D721Med (cell line): ENCODE measurements at regions not wholly inside any gene's neighbourhood (a gene's known extent, or its start where the extent isn't known, plus 50 kb on each side); places are given as distances from the start of the nearest gene placed in this dataset.

Experiments used
- DNase-seq: peaks from one replicate; pipeline ENCODE4 v3.0.0; 2011; ENCODE audit warnings: low spot score; ENCODE audit not compliant: insufficient read length
- FAIRE-seq: peaks from 2 replicates; lab custom pipeline; 2011; peaks lifted over from hg19 to GRCh38; lab: Jason Lieb, UNC
- CTCF ChIP-seq: IDR thresholded peaks from 2 replicates; pipeline ENCODE4 v1.5.1; 2012; ENCODE audit warnings: mild to moderate bottlenecking, control low read depth; ENCODE audit not compliant: insufficient read depth; ENCODE audit errors: missing control alignments

GRCh38 chr9:13448482-13448881 is 169.0 kb upstream of the MPDZ start:
- no peak for FAIRE-seq
- no peak for TF ChIP-seq CTCF
- no peak for DNase-seq

- no peak for TF ChIP-seq CTCF
- no peak for FAIRE-seq
- DNase-seq, result no peak
Measured at GRCh38 chr9:13447843-13448422, 168.4 kb upstream of the MPDZ start.

GRCh38 chr9:13446938-13447842 is 167.7 kb upstream of the MPDZ start:
- no peak for TF ChIP-seq CTCF
- no peak for FAIRE-seq

GRCh38 chr9:13446286-13446937 is 166.9 kb upstream of the MPDZ start:
- TF ChIP-seq CTCF, result no peak
- DNase-seq, result no peak
- no peak for FAIRE-seq

More at GRCh38 chr9:13446938-13447842, 167.7 kb upstream of the MPDZ start:
- no peak for DNase-seq

GRCh38 chr9:13445103-13445500 is 165.6 kb upstream of the MPDZ start:
- FAIRE-seq, result no peak
- TF ChIP-seq CTCF, result no peak
- no peak for DNase-seq

- FAIRE-seq (no peak), DNase-seq (no peak)
- TF ChIP-seq CTCF, result no peak
Measured at GRCh38 chr9:13444245-13445102, 165.0 kb upstream of the MPDZ start.
